GM18909 (cell line): ENCODE measurements at regions not wholly inside any gene's neighbourhood (a gene's known extent, or its start where the extent isn't known, plus 50 kb on each side); places are given as distances from the start of the nearest gene placed in this dataset.
"Not testable (repeated sequence)": the region's sequence is repeated elsewhere in the genome, so short reads cannot be mapped to it uniquely, and the experiment has no call there.

ENCODE experiments used
- ATAC-seq: cut with Tn5 transposase; IDR thresholded peaks from one replicate; pipeline ENCODE4 v1.9.1; 2021; ENCODE audit warnings: mild to moderate bottlenecking; ENCODE audit not compliant: unreplicated experiment, poor library complexity

DNA sequence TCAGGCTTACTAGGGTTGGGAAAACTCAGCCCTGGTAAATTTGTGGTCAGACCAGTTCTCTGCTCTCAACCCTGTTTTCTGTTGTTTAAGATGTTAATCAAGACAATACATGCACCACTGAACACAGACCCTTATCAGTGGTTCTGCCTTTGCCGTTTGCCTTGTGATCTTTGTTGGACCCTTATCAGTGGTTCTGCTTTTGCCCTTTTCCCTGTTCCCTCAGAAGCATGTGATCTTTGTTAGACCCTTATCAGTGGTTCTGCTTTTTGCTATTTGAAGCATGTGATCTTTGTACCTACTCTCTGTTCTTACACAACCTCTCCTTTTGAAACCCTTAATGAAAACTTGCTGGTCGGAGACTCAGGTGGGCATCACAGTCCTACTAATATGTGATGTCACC, 133.9 kb upstream of the NBPF11 start:
- ATAC-seq, result not testable (repeated sequence)

DNA sequence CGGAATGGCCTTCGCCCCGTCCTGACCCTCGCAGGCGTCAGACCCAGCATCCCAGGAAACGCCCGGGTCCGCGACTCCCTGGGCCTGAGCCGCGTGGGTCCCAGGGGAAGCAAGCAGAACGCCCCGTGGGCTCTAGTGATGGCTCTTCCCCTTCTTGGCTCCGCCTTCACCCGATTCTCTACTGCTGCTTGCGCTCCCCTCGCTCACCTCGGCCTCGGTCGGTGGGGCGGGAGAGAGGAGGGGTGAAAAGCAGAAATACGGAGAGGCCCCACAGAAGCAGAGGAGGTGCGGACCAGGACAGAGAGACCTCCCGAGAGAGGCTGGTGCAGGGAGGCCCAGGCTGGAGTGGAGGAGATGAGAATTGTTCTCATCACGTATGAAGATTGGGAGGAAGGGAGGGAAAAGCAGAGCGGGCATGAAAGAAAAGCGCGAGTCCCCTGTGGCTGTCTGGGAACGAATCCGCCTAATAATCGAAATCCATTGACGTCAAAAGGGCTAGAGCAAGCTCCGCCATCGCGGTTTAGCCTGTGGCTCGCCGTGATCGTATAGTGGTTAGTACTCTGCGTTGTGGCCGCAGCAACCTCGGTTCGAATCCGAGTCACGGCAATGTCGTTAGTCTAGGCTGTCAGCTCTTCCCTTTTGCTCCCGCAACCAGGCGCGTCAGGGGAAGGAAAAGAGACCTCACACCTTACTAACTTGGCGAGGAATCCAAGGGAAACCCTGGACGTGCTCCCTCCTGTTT, 128.9 kb upstream of the NBPF11 start:
- not testable (repeated sequence) for ATAC-seq

DNA sequence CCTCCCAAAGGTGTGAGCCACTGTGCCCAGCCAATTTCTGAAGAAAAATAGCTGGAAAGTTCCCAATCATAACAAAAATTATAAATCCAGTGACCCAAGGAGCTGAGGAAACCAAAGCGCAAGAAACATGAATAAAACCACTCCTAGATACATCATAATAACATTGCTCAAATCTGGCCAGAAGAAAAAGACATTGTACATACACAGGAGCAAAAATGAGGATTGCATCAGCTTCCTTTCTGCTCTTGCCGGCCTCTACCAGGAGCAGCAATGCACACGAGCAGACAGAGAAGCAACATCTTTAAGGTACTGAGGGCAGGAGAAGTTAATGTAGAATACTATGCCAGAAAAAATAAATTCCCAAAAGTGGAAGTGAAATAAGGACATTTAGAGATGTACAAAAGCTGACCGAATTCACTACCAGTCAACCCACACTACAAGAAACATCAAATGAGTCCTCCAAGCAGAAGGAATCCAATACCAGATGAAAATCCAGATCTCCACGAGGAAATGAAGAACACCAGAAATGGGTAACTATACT, 127.0 kb upstream of the NBPF11 start:
- ATAC-seq, result not testable (repeated sequence)

DNA sequence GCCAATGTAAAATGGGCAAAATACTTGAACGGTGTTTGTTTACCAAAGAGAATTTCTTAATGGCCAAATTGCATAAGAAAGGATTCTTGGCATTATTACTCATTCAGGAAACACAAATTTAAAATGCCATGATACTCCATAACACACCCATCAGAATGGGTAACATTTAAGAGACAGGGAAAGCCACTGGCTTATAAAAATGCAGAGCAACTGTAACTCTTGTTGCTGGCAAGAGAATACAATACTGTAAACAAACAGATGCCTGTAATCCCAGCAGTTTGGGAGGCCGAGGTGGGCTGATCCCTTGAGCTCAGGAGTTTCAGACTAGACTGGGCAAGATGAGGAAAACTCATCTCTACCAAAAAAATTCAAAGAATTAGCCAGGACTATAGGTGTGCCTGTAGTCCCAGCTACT, 125.8 kb upstream of the NBPF11 start:
- not testable (repeated sequence) for ATAC-seq

DNA sequence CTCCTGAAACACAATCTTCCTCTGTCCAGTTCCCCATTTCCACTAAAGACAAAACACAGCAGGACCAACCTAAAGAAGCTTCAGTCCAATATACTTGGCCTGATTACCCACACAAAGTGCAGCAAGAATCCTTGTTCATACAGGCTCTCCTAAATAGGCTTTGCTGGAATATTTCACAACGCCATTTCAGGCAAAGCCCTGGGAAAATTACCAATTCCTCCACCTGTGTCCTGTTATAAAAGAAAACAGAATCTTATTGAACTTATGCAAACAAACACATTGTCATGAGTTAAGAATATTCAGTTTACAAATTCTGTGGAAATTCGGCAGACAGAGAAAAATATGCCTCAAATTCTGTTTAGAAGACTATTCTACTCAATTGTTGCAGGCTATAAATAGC, 115.0 kb upstream of the NBPF11 start:
- not testable (repeated sequence) for ATAC-seq

DNA sequence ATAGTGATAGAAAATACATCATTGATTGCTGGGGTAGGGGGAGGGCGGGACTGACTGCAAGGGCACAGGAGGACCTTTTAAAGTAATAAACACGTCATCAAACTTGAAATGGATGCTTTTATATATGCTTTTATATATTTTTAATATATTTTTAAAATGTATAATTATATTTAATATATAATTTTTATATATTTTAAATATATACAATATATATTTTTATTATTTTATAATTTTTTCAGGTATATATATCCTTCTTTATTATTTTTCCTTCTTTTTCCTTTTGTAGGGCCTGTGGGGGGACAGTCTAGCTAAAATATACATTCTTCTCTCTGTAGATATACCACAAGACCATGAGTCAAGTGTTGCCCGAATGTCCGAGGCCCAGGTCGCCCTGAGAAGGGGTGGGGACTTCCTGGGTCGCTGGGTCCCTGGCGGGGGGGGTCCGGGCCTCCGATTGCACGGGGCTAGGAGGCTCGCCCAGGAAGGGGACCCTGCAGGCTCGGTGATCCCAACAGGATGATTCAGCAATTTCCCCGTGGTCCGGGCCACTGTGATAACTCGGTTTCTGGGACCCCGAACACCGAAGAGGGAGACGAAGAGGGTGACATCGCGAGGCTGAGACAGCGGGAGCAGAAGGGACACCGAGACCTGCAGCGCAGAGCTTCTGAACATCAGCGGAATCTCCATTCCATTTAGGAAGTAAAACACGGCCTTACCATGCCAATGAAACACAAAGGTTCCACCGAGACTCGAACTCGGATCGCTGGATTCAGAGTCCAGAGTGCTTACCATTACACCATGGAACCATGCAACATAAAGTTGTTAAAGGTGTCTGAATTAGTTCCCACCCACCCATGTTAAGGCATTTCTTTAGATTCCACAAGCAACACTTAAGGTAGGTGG, 112.5 kb upstream of the NBPF11 start:
- ATAC-seq, result no peak

DNA sequence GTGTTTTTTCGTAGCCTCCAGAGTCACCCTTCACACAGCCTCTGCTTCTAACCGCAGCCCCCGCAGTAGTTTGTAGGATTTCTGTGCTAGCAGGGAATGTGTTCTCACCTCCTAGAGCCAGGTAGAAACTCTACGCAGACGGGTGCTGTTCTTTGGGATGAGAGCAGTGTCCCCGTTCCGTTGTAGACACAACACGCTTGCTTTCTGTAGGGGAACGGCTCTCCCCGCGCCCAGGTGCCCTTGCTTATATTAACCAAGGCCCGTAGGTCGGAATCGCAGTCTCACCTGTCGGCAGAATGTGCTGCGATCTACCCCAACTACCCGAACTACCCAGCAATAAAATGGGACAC, 111.8 kb upstream of the NBPF11 start:
- no peak for ATAC-seq

DNA sequence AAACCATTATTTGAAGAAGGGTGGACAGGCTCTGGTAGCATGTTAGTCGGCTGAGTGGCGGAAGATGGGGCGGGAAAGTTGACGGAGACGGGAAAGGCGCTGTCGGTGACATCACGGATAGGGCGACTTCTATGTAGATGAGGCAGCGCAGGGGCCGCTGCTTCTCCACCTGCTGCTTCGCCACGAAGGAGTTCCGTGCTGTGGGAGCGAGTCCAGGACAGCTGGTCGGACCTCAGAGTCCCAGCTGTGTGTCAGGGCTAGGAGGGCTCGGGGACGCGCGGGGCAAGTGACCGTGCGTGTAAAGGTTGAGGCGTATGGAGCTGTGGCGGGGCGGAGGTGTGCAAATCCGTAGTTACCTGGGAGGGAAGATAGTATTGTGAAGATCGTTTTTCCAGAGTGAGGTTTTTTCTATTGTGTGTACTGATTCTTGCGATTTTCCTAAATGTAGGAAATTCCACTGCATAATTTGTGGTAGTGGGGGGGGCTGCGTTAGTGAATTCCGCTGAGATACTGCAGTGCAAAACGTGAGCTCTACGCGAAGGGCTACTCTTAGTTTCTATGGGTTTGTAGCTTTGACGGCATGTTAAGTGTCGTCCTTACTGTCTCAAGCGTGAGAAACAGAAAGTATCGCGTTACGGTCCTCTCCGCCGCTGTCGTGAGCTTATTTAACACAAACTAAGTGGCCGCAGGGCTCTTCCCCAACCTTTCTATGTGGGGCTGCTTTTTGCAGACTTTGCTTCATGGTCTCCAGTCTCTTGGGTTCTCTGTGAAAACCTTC, 111.2 kb upstream of the NBPF11 start:
- peak; percentile 68 for ATAC-seq

DNA sequence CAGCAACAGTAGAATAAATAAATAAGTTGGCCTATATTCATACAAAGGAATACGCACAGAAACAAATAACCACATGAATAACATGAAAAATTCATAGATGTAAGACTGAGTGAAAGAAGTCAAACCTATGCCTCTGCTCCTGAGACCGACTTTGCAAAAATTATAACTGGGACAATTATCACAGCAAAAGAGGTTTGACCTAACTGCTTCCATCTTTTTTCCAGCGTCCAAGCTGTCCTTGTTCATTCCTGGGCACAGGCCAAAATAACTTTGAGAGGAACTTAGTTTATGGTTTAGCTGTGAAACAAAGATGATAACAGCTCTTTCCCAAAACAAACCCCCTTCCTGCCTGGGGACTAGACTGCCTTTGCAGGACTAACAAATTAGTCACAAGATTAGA, 109.6 kb upstream of the NBPF11 start:
- ATAC-seq, result not testable (repeated sequence)

DNA sequence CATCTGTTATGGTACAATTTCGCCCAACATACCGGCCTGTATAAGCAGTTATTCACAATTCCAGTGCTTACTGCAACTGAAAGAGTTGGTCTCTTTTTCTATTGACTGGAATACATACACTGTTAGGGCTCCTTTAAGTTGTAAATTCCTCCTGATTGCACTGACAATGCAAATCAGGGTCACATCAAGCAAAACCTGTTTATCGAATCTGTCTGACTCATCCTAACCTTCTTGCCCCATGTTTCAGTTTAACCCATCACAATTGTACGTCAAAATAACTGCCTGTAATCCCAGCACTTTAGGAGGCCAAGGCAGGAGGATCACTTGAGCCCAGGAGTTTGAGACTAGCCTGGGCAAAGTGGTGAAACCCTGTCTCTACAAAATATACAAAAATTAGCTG, 105.8 kb upstream of the NBPF11 start:
- not testable (repeated sequence) for ATAC-seq

DNA sequence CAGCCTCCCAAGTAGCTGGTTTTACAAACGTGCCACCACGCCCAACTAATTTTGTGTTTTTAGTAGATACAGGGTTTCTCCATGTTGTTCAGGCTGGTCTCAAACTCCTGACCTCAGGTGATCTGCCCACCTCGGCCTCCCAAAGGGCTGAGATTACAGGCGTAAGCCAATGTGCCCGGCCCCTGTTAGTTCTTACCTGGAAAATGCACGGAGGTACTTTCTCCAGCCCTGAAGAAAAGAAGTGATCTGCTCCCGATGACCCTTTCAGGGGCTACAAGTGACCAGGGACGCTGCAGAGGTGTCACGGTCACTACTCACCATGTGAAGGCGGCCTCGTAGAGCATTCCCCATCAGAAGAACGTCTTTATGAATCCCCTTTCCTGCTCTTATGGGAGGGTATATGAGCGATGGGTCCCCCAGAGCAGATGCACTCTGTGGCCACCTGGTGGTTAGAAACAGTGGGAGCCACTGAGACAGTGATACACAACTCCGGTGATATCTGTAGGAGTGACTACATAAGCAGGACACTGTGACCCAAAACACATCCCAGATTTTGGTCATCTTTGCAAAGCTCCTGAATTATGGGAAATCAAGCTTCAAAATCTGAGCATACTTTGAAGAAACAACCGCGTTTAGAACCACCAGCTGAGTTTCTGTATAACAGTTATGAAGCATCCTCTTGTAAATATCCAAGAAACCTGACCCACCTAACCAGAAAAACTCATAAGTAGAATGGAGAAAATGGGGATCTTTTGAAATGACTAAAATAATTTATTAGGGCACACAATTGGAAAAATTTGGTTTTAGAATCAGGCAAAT, 102.7 kb upstream of the NBPF11 start:
- not testable (repeated sequence) for ATAC-seq

DNA sequence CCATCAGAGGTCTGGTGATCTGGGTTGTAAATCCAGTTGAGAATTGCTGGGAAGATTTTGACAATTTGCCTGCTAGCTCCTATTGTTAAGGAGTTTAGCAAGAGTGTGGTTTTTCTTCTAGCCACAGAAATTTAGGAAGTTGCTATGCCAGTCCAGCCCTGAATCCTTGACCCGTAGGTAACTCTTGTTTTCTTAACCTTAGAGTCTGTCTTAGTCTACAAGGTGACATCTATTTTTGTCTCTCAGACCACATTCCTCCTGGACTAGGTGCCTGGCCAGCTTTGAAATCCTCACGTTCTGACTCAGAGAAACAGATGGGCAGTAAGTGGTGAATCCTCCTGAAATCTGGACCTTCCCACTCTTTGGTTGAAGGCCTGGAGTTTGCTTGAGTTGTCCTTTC, 101.7 kb upstream of the NBPF11 start:
- not testable (repeated sequence) for ATAC-seq

DNA sequence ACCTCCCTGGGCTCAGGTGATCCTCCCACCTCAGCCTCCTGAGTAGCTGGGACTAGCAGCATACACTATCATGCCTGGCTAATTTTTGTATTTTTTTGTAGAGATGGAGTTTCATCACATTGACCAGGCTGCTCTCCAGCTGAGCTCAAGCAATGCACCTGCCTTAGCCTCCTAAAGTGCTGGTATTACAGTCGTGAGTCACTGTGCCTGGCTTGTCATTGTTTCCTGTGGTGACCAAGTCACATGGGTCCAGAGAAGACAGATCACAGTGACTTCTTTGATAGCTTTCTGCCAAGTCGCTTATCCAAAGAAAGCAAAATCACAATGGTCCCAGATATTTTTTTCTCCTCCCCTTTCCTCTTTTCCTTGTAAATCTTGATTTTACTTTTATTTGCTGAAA, 96.7 kb upstream of the NBPF11 start:
- ATAC-seq, result not testable (repeated sequence)

DNA sequence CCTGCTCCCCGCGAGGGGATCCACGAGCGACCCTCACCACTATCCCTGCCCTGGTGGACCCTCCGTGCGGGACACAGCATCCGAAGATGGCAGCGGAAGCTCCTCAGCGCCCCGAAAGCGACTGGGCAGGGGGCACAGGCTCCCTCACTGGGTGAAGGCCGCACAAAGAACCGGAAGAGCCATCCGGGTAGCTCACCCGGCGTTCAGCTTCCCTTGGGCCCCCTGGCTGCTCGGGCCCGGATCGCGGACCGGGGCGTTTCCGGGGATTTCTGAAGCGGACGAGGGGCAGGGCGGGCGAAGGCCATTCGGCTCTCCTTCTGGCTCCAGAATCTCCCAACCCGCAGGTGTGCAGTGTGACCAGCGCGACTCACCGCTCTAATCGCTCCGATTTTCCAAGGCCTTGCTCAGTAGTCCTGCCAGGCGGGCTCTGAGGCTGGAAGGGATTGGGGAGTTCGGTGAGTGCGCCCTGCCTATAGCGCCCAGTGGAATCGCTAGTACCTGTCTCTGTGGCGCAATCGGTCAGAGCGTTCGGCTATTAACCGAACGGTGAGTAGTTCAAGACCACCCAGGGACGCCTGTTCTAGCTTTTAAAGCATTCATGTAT, 94.3 kb upstream of the NBPF11 start:
- ATAC-seq, result not testable (repeated sequence)

DNA sequence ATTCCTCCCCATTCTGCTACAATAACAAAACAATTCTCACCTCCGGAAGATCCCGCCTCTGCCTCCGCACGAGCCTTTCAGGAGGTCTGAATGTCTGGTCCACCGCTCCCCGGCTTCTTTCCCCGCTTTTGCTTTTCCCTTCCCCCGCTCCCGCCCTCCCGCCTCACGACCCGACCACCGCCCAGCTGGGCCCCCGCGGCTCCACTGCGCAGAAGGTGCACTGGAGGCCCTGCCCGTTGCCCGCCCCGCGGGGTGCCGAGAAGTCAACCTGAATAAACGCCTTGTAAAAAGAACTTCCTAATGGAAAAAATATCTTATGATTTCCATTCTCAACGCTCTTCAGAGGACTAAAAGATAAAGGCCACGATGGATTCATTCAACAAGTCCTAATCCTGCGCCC, 93.8 kb upstream of the NBPF11 start:
- not testable (repeated sequence) for ATAC-seq

DNA sequence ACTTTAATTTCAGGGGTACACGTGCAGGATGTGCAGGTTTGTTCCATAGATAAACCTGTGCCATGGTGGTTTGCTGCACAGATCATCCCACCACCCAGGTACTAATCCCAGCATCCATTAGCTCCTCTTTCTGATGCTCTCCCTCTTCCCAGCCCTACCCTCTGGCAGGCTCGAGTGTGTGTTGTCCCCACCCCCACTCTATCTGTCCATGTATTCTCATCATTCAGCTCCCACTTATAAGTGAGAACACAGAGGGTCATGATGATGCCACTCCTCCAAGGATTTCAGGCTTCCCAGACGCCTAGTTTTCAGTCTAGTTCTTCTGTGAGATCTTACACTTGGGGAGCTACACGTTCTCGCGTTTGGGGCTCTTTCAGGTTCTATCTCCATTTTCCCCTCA, 93.4 kb upstream of the NBPF11 start:
- ATAC-seq, result not testable (repeated sequence)

DNA sequence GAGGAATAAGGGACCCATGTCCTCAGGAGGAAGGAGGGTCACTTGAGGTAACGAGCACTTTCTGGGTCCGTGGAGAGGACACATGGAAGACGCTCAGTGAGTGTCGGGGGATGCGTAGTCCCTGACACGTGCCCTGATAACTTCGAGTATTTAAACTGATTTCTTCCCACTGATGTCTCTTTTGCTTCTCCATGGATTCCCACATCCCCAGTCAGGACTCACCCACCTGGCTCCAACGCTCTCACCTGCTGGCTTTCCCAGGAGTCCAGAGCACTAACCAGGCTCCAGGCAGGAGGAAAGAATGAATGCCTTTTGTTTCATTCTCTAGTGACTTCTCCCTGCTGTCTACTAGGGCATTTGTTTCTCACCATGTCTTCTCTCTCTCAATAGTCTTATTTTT, 81.2 kb upstream of the NBPF11 start:
- not testable (repeated sequence) for ATAC-seq

DNA sequence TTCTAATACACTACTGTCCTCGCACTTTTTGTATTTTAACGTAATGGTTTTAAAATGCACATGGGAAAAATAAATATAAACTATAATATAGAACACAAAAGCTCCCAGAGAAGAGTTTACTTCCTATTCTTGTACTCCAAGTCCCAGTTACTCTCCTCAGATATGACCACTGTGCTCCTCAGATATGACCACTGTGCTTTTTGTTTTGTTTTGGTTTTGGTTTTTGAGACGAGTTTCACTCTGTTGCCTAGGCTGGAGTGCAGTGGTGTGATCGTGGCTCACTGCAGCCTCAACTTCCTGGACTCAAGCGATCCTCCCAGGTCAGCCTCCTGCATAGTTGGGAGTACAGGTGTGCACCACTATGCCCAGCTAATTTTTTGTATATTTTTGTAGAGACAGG, 76.8 kb upstream of the NBPF11 start:
- ATAC-seq, result not testable (repeated sequence)
